ENCODE measurements at regions not wholly inside any gene's neighbourhood (a gene's known extent, or its start where the extent isn't known, plus 50 kb on each side); places are given as distances from the start of the nearest gene placed in this dataset.
A peak's percentile ranks its signal among the peaks of the same experiment; 100 is the strongest.

DNA sequence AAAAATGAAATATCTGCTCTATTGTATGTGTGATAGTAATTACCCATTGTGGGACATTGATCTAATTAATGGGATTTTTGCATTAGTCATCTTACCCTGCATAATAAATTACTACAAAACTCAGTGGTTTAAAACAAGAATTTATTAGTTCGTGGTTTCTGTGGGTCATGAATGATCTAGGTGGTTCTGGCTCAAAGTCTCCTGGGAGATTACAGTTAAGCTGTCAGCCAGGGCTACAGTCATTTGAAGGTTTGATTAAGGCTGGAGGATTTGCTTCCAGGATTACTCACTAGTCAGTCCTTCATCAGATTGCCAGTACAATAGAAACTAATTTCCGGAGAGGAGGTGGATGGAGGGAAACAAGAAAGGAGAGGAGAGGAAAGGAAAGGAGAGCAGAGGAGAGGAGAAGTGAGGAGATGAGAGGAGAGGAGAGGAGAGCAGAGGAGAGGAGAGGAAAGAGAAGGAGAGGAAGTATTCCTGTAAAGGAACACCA, 60.4 kb upstream of the TNFSF4 start (continued):
- peak; percentile 23 to 55; a peak in 3 of 4 replicates for TF ChIP-seq IKZF2 (IDR thresholded peaks at IDR 0.05)

DNA sequence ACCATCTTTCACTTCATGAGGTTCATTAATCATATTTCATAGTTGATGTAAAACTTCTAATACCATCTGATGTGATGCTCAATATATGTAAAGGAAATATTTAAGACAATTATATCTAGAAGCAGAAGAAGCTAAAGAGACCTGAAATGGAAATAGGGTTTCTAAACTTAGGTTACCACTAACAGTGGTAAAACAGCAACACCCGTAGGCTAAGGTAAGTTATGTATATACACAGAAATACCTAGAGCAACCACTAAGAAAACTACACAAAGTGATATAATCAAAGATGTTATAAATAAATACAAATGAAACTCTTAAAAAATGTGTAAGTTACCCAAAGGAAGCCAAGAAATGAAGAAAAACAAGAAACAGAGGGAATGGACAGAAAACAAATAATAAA, 61.1 kb upstream of the TNFSF4 start:
- Histone ChIP-seq H4K20me1 (ENCODE audit: control insufficient read depth, insufficient read depth) (no peaks in the 10 kb centered on the region), H3K4me2 (ENCODE audit: control insufficient read depth, insufficient read depth) (no peak overlapping the region), H3K9me3 (replicated peaks; ENCODE audit: control insufficient read depth, insufficient read depth, low read length) (no peaks in the 10 kb centered on the region; the same call in 2 of the 3 replicates), H3K36me3 (ENCODE audit: control insufficient read depth in 2 of 2, insufficient read depth in 2 of 2, low read length in 1 of 2) (no peaks in the 10 kb centered on the region), H3K4me1 (ENCODE audit: control insufficient read depth, insufficient read depth, low read length) (no peaks in the 10 kb centered on the region; the same call in 1 of the 2 replicates), H3K27ac (ENCODE audit: control insufficient read depth, insufficient read depth) (no peak overlapping the region), H2AFZ (ENCODE audit: control insufficient read depth, low read depth, low read length) (no peak overlapping the region), H3K9ac (ENCODE audit: control insufficient read depth, insufficient read depth, low read length) (no peak overlapping the region), H3K27me3 (replicated peaks in 1 of 2; ENCODE audit: control insufficient read depth in 2 of 2, insufficient read depth in 2 of 2, low read length in 1 of 2) (no peaks in the 10 kb centered on the region), H3K4me3 (no peak overlapping the region), H3K79me2 (ENCODE audit: control insufficient read depth, insufficient read depth, low read length) (no peaks in the 10 kb centered on the region)
- POLR2A ChIA-PET, result no interaction called here
- intact Hi-C loops (cut with micrococcal nuclease; ENCODE audit: unreplicated experiment) (no loop called here), in situ Hi-C loops (cut with MboI) (no loop called here)
- SMC1A ChIA-PET (ENCODE audit: uncharacterized antibody, unreplicated experiment), result interaction anchor here (0.8 to 3.9 kb wide), 11 partner anchors 8 to 449 kb away, joined by 3 to 11 read pairs (median 5); no protein-coding TSS in a partner anchor
- TF ChIP-seq TCF7 (IDR thresholded peaks at IDR 0.05; ENCODE audit: borderline replicate concordance) (no peak), POLR2AphosphoS5 (IDR thresholded peaks at IDR 0.05; ENCODE audit: low read length) (no peak), RUNX3 (IDR thresholded peaks at IDR 0.05; ENCODE audit: low read length) (peak; percentile 34; the same call in 1 of the 2 replicates), RB1 (IDR thresholded peaks at IDR 0.05; ENCODE audit: borderline replicate concordance) (no peak), EED (IDR thresholded peaks at IDR 0.05; ENCODE audit: low read depth) (no peak), HDGF (IDR thresholded peaks at IDR 0.05) (no peak)
- DNase-seq (ENCODE audit: low read depth, low spot score) (no peak), ATAC-seq (peak; percentile 70), FAIRE-seq (no peak)
- 12% methylated on average over 1 of the region's 1 CpG for WGBS (ENCODE audit: insufficient coverage, insufficient replicate concordance, low lambda C conversion rate, missing lambda C conversion rate)
- no TSS peak for BruUV-seq (replicated peaks)
- RAD21 ChIA-PET (ENCODE audit: unreplicated experiment), result interaction anchor here (1.0 to 1.1 kb wide), 2 partner anchors 8 to 13 kb away, joined by 3 to 4 read pairs; no protein-coding TSS in a partner anchor
- CTCF ChIA-PET, result interaction anchor here (0.8 to 1.7 kb wide), 10 partner anchors 9 to 443 kb away, joined by 3 to 5 read pairs (median 4); no protein-coding TSS in a partner anchor

Measured in GM12878 (cell line).